Fibroblast of pulmonary artery (primary cell): ENCODE measurements at regions not wholly inside any gene's neighbourhood (a gene's known extent, or its start where the extent isn't known, plus 50 kb on each side); places are given as distances from the start of the nearest gene placed in this dataset.

ENCODE experiments used
- DNase-seq: peaks from one replicate; pipeline ENCODE4 v3.0.0-alpha.2; 2010; ENCODE audit warnings: low read depth
- H3K4me3 ChIP-seq: replicated peaks from 2 replicates; pipeline ENCODE4 v1.5.1; 2011; ENCODE audit warnings: low read depth, mild to moderate bottlenecking, control low read depth, low read length, moderate library complexity
- CTCF ChIP-seq: IDR thresholded peaks from 2 replicates; pipeline ENCODE4 v1.5.1; 2011; ENCODE audit warnings: mild to moderate bottlenecking, control low read depth, low read length, inconsistent platforms; ENCODE audit errors: missing control alignments

- H3K4me3 ChIP-seq, result no peak overlapping the region
- DNase-seq, result no peak
- TF ChIP-seq CTCF, result no peak
These were observed 270.7 kb upstream of the SOX9 start for GRCh38 chr17:71849783-71850768.

GRCh38 chr17:71850812-71851211 lies 270.0 kb upstream of the SOX9 start:
- TF ChIP-seq CTCF, result no peak
- H3K4me3 ChIP-seq, result no peak overlapping the region
- no peak for DNase-seq

GRCh38 chr17:71855010-71855409 lies 265.8 kb upstream of the SOX9 start:
- DNase-seq, result no peak
- H3K4me3 ChIP-seq, result no peak overlapping the region
- TF ChIP-seq CTCF, result no peak

GRCh38 chr17:71864755-71865154 lies 256.1 kb upstream of the SOX9 start:
- no peak for DNase-seq
- no peak for TF ChIP-seq CTCF
- no peak overlapping the region for H3K4me3 ChIP-seq

- TF ChIP-seq CTCF, result no peak
- H3K4me3 ChIP-seq, result no peak overlapping the region
These were observed 254.7 kb upstream of the SOX9 start for GRCh38 chr17:71866095-71866494.

GRCh38 chr17:71869293-71869692 lies 251.5 kb upstream of the SOX9 start:
- no peak for TF ChIP-seq CTCF
- DNase-seq, result no peak
- H3K4me3 ChIP-seq, result no peak overlapping the region

More at GRCh38 chr17:71866095-71866494, 254.7 kb upstream of the SOX9 start:
- DNase-seq, result no peak
